NCI-H1436 (cell line): ENCODE measurements at regions not wholly inside any gene's neighbourhood (a gene's known extent, or its start where the extent isn't known, plus 50 kb on each side); places are given as distances from the start of the nearest gene placed in this dataset.
"Not testable (repeated sequence)": the region's sequence is repeated elsewhere in the genome, so short reads cannot be mapped to it uniquely, and the experiment has no call there.

Experiments used
- DNase-seq: peaks from one replicate; lab custom pipeline; 2025; lab: John Stamatoyannopoulos, UW

- no peak for DNase-seq
These were observed 88.1 kb upstream of the WDR44 start for GRCh38 chrX:118257781-118258180.

GRCh38 chrX:118259213-118259612 lies 86.7 kb upstream of the WDR44 start:
- DNase-seq, result no peak

- DNase-seq, result no peak
These were observed 84.8 kb upstream of the WDR44 start for GRCh38 chrX:118261151-118261550.

GRCh38 chrX:118271775-118272174 lies 74.1 kb upstream of the WDR44 start:
- DNase-seq, result peak; percentile 72

GRCh38 chrX:118272242-118272641 lies 73.7 kb upstream of the WDR44 start:
- DNase-seq, result no peak

- DNase-seq, result no peak
These were observed 59.7 kb upstream of the WDR44 start for GRCh38 chrX:118286066-118286762.

- not testable (repeated sequence) for DNase-seq
These were observed 50.1 kb upstream of the WDR44 start for GRCh38 chrX:118295818-118296217.
